ENCODE measurements at regions not wholly inside any gene's neighbourhood (a gene's known extent, or its start where the extent isn't known, plus 50 kb on each side); places are given as distances from the start of the nearest gene placed in this dataset.

- Histone ChIP-seq H3K4me1 (ENCODE audit: control insufficient read depth, insufficient read depth, low read length) (no peaks in the 10 kb centered on the region), H3K4me3 (ENCODE audit: low read depth, low read length) (no peak overlapping the region), H3K9ac (ENCODE audit: low read length) (no peak overlapping the region), H3K9me3 (ENCODE audit: control insufficient read depth, insufficient read depth, low read depth, low read length) (no peaks in the 10 kb centered on the region), H3K27me3 (ENCODE audit: control insufficient read depth, insufficient read depth, low read length) (no peaks in the 10 kb centered on the region), H3K36me3 (ENCODE audit: control insufficient read depth, insufficient read depth, low read length) (no peaks in the 10 kb centered on the region), H3K27ac (ENCODE audit: low read depth, low read length) (no peak overlapping the region)
Measured at GRCh38 chr2:19607931-19608771, 249.7 kb upstream of the OSR1 start.

GRCh38 chr2:19607400-19607799 lies 249.0 kb upstream of the OSR1 start:
- Histone ChIP-seq H3K9me3 (ENCODE audit: control insufficient read depth, insufficient read depth, low read depth, low read length) (no peaks in the 10 kb centered on the region), H3K27me3 (ENCODE audit: control insufficient read depth, insufficient read depth, low read length) (no peaks in the 10 kb centered on the region), H3K36me3 (ENCODE audit: control insufficient read depth, insufficient read depth, low read length) (no peaks in the 10 kb centered on the region), H3K27ac (ENCODE audit: low read depth, low read length) (no peak overlapping the region), H3K4me1 (ENCODE audit: control insufficient read depth, insufficient read depth, low read length) (no peaks in the 10 kb centered on the region), H3K9ac (ENCODE audit: low read length) (no peak overlapping the region), H3K4me3 (ENCODE audit: low read depth, low read length) (no peak overlapping the region)

- Histone ChIP-seq H3K27ac (ENCODE audit: low read depth, low read length) (no peak overlapping the region), H3K4me1 (ENCODE audit: control insufficient read depth, insufficient read depth, low read length) (no peaks in the 10 kb centered on the region), H3K27me3 (ENCODE audit: control insufficient read depth, insufficient read depth, low read length) (no peaks in the 10 kb centered on the region), H3K36me3 (ENCODE audit: control insufficient read depth, insufficient read depth, low read length) (no peaks in the 10 kb centered on the region), H3K4me3 (ENCODE audit: low read depth, low read length) (no peak overlapping the region), H3K9ac (ENCODE audit: low read length) (no peak overlapping the region), H3K9me3 (ENCODE audit: control insufficient read depth, insufficient read depth, low read depth, low read length) (no peaks in the 10 kb centered on the region)
Measured at GRCh38 chr2:19600982-19601381, 242.6 kb upstream of the OSR1 start.

GRCh38 chr2:19600506-19600905 lies 242.1 kb upstream of the OSR1 start:
- no peak overlapping the region for H3K9ac ChIP-seq (ENCODE audit: low read length)
- no peak overlapping the region for H3K27ac ChIP-seq (ENCODE audit: low read depth, low read length)
- H3K4me1 ChIP-seq (ENCODE audit: control insufficient read depth, insufficient read depth, low read length), result no peaks in the 10 kb centered on the region
- H3K36me3 ChIP-seq (ENCODE audit: control insufficient read depth, insufficient read depth, low read length), result no peaks in the 10 kb centered on the region
- H3K27me3 ChIP-seq (ENCODE audit: control insufficient read depth, insufficient read depth, low read length), result no peaks in the 10 kb centered on the region
- H3K9me3 ChIP-seq (ENCODE audit: control insufficient read depth, insufficient read depth, low read depth, low read length), result no peaks in the 10 kb centered on the region
- no peak overlapping the region for H3K4me3 ChIP-seq (ENCODE audit: low read depth, low read length)

GRCh38 chr2:19598971-19599370 lies 240.5 kb upstream of the OSR1 start:
- no peak overlapping the region for H3K4me3 ChIP-seq (ENCODE audit: low read depth, low read length)
- no peaks in the 10 kb centered on the region for H3K36me3 ChIP-seq (ENCODE audit: control insufficient read depth, insufficient read depth, low read length)
- H3K27me3 ChIP-seq (ENCODE audit: control insufficient read depth, insufficient read depth, low read length), result no peaks in the 10 kb centered on the region
- H3K4me1 ChIP-seq (ENCODE audit: control insufficient read depth, insufficient read depth, low read length), result no peaks in the 10 kb centered on the region
- H3K27ac ChIP-seq (ENCODE audit: low read depth, low read length), result no peak overlapping the region
- H3K9ac ChIP-seq (ENCODE audit: low read length), result no peak overlapping the region
- no peaks in the 10 kb centered on the region for H3K9me3 ChIP-seq (ENCODE audit: control insufficient read depth, insufficient read depth, low read depth, low read length)

- H3K36me3 ChIP-seq (ENCODE audit: control insufficient read depth, insufficient read depth, low read length), result no peaks in the 10 kb centered on the region
- no peak overlapping the region for H3K27ac ChIP-seq (ENCODE audit: low read depth, low read length)
- H3K9ac ChIP-seq (ENCODE audit: low read length), result no peak overlapping the region
- no peaks in the 10 kb centered on the region for H3K27me3 ChIP-seq (ENCODE audit: control insufficient read depth, insufficient read depth, low read length)
- H3K9me3 ChIP-seq (ENCODE audit: control insufficient read depth, insufficient read depth, low read depth, low read length), result no peaks in the 10 kb centered on the region
- H3K4me3 ChIP-seq (ENCODE audit: low read depth, low read length), result no peak overlapping the region
- H3K4me1 ChIP-seq (ENCODE audit: control insufficient read depth, insufficient read depth, low read length), result no peaks in the 10 kb centered on the region
Measured at GRCh38 chr2:19592197-19592596, 233.8 kb upstream of the OSR1 start.

- Histone ChIP-seq H3K27me3 (ENCODE audit: control insufficient read depth, insufficient read depth, low read length) (no peaks in the 10 kb centered on the region), H3K9ac (ENCODE audit: low read length) (no peak overlapping the region), H3K36me3 (ENCODE audit: control insufficient read depth, insufficient read depth, low read length) (no peaks in the 10 kb centered on the region), H3K27ac (ENCODE audit: low read depth, low read length) (no peak overlapping the region), H3K4me3 (ENCODE audit: low read depth, low read length) (no peak overlapping the region), H3K4me1 (ENCODE audit: control insufficient read depth, insufficient read depth, low read length) (no peaks in the 10 kb centered on the region), H3K9me3 (ENCODE audit: control insufficient read depth, insufficient read depth, low read depth, low read length) (no peaks in the 10 kb centered on the region)
Measured at GRCh38 chr2:19589791-19590190, 231.4 kb upstream of the OSR1 start.

- H3K27me3 ChIP-seq (ENCODE audit: control insufficient read depth, insufficient read depth, low read length), result no peaks in the 10 kb centered on the region
- H3K9ac ChIP-seq (ENCODE audit: low read length), result no peak overlapping the region
- H3K27ac ChIP-seq (ENCODE audit: low read depth, low read length), result no peak overlapping the region
- no peak overlapping the region for H3K4me3 ChIP-seq (ENCODE audit: low read depth, low read length)
- no peaks in the 10 kb centered on the region for H3K4me1 ChIP-seq (ENCODE audit: control insufficient read depth, insufficient read depth, low read length)
- no peaks in the 10 kb centered on the region for H3K36me3 ChIP-seq (ENCODE audit: control insufficient read depth, insufficient read depth, low read length)
- no peaks in the 10 kb centered on the region for H3K9me3 ChIP-seq (ENCODE audit: control insufficient read depth, insufficient read depth, low read depth, low read length)
Measured at GRCh38 chr2:19580830-19581229, 222.4 kb upstream of the OSR1 start.

GRCh38 chr2:19580264-19580663 lies 221.8 kb upstream of the OSR1 start:
- Histone ChIP-seq H3K4me3 (ENCODE audit: low read depth, low read length) (no peak overlapping the region), H3K27me3 (ENCODE audit: control insufficient read depth, insufficient read depth, low read length) (no peaks in the 10 kb centered on the region), H3K9me3 (ENCODE audit: control insufficient read depth, insufficient read depth, low read depth, low read length) (no peaks in the 10 kb centered on the region), H3K27ac (ENCODE audit: low read depth, low read length) (no peak overlapping the region), H3K4me1 (ENCODE audit: control insufficient read depth, insufficient read depth, low read length) (no peaks in the 10 kb centered on the region), H3K9ac (ENCODE audit: low read length) (no peak overlapping the region), H3K36me3 (ENCODE audit: control insufficient read depth, insufficient read depth, low read length) (no peaks in the 10 kb centered on the region)

- Histone ChIP-seq H3K9ac (ENCODE audit: low read length) (no peak overlapping the region), H3K27ac (ENCODE audit: low read depth, low read length) (no peak overlapping the region), H3K36me3 (ENCODE audit: control insufficient read depth, insufficient read depth, low read length) (no peaks in the 10 kb centered on the region), H3K9me3 (ENCODE audit: control insufficient read depth, insufficient read depth, low read depth, low read length) (no peaks in the 10 kb centered on the region), H3K4me1 (ENCODE audit: control insufficient read depth, insufficient read depth, low read length) (no peaks in the 10 kb centered on the region), H3K27me3 (ENCODE audit: control insufficient read depth, insufficient read depth, low read length) (no peaks in the 10 kb centered on the region), H3K4me3 (ENCODE audit: low read depth, low read length) (no peak overlapping the region)
Measured at GRCh38 chr2:19579461-19579860, 221.0 kb upstream of the OSR1 start.

GRCh38 chr2:19577723-19578122 lies 219.3 kb upstream of the OSR1 start:
- no peak overlapping the region for H3K27ac ChIP-seq (ENCODE audit: low read depth, low read length)

More at GRCh38 chr2:19577723-19578122, 219.3 kb upstream of the OSR1 start:
- no peaks in the 10 kb centered on the region for H3K27me3 ChIP-seq (ENCODE audit: control insufficient read depth, insufficient read depth, low read length)
- H3K4me3 ChIP-seq (ENCODE audit: low read depth, low read length), result no peak overlapping the region
- no peaks in the 10 kb centered on the region for H3K9me3 ChIP-seq (ENCODE audit: control insufficient read depth, insufficient read depth, low read depth, low read length)
- no peaks in the 10 kb centered on the region for H3K36me3 ChIP-seq (ENCODE audit: control insufficient read depth, insufficient read depth, low read length)
- no peak overlapping the region for H3K9ac ChIP-seq (ENCODE audit: low read length)
- H3K4me1 ChIP-seq (ENCODE audit: control insufficient read depth, insufficient read depth, low read length), result no peaks in the 10 kb centered on the region

All from HUES6 (cell line).